Embryonic facial prominence (tissue), 1 donor: ENCODE measurements at regions not wholly inside any gene's neighbourhood (a gene's known extent, or its start where the extent isn't known, plus 50 kb on each side); places are given as distances from the start of the nearest gene placed in this dataset.

Experiments
- DNase-seq: peaks from one replicate; pipeline ENCODE4 v3.0.0-alpha.2; 2016; ENCODE audit errors: extremely low spot score

DNA sequence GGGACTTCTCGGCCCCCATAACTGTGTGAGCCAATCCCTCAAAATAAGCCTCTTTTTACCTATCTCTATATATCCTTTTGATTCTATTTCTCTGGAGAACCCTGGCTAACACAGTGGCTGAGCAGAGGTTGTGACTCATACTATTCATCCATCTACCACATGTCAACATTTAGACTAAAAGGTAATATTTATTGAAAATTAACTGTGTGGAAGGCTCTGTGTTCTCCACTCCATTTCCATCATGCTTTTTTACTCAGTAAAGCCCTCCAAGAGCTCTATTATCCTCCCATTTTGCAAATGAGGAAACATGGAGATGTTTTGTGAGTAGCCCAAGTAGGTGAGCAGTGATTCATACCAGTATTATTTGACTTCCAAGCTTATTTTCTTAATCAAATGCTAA lies 217.9 kb upstream of the DCBLD2 start:
- no peak for DNase-seq

GRCh38 chr3:99118381-99118780 lies 216.9 kb upstream of the DCBLD2 start:
- DNase-seq, result no peak

- DNase-seq, result no peak
Observed at GRCh38 chr3:99114565-99115291, 213.2 kb upstream of the DCBLD2 start.

- DNase-seq, result no peak
Observed at GRCh38 chr3:99111235-99111634, 209.7 kb upstream of the DCBLD2 start.

DNA sequence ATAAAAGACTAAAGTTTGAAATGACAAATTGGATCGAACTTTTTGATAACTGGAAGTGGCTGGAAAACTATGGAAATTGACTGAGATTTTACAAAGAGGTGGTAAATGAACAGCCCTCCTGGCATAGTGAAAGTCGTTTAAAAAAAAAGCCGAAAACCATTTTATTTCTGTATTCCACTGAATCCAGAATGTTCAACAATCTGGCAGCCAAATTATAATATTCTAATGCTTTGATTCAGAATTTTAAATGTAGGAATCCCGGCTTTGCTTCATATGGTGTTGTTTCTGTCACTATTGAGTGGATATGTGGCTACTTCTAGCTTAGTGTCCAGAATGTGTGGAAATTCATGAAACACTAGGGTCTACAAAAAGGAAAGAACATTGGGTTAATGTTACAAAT lies 208.9 kb upstream of the DCBLD2 start:
- no peak for DNase-seq

- no peak for DNase-seq
Observed at GRCh38 chr3:99108508-99108907, 207.0 kb upstream of the DCBLD2 start.

DNA sequence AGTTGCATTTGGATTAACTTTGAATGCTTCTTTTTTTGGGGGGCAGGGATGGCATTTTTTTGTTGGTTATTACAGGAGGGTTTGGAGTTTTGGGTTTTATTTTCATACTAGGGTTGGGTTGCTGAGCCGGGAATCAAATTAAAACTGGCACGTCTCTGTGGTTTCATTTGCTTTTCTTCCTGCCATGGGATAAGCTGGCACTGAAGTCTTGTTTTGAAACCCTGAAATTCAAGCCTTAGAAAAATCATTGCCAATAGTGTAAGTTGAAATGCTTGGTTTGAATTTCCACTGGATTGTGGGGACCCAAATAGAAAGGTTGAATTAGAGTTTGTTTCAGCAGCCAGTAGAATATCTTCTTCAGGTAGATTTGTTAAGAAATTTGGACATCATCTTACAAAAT lies 193.1 kb upstream of the DCBLD2 start:
- no peak for DNase-seq

DNA sequence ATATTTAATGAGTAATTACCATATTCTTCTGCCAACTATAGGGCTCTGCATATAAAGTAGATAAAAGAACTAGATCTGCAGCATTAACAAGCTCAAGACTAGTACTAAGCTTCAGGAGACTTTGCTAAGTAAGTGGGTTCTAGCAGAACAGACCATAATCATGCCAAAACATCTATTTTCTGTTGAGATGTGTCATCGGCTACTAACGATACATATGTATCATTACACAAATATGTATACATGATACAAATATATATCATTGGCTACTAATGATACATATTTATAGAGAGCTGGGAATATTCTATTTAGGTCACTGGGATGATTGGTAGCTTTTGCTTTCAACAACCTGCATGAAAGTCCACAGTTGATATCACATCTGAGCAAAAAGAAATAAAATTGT lies 185.8 kb upstream of the DCBLD2 start:
- no peak for DNase-seq

GRCh38 chr3:99084826-99085225 lies 183.3 kb upstream of the DCBLD2 start:
- no peak for DNase-seq

GRCh38 chr3:99084156-99084555 lies 182.7 kb upstream of the DCBLD2 start:
- no peak for DNase-seq

DNA sequence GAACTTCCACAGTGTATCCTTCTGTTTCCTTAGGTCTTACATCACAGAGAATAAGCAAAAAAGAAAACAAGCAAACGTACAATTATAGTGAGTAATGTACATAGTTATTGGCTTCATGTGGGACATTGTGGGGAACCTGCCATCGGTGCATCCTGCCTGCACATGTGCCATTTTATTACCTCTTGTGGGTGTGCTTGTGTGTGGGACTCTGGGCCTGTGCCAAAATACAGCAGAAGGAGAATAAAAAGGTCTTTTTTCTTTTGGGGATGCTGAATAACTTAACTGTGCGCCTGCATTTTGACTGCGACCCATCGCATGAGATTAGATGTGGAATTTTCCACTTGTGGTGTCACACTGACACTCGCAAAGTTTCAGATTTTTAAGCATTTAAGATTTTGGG lies 169.6 kb upstream of the DCBLD2 start:
- no peak for DNase-seq

DNA sequence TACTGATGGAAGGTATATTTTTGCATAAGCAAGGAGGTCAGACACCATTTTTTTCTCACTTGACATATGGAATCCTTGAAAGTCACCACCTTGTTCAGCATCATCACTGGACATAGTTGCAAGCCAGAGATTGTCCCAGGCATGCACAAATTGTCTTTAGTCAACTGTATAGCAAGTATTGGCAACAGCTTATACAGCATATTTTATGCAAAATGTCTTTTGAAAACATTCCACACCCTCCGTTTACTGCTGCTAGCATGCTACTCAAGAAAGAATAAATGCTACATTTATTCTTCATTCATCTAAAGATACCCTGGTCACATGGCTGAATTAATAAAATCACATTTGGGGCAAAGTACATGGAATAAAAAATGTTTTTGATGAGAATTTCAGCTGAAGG lies 168.5 kb upstream of the DCBLD2 start:
- DNase-seq, result no peak

GRCh38 chr3:99066863-99067262 lies 165.4 kb upstream of the DCBLD2 start:
- no peak for DNase-seq

DNA sequence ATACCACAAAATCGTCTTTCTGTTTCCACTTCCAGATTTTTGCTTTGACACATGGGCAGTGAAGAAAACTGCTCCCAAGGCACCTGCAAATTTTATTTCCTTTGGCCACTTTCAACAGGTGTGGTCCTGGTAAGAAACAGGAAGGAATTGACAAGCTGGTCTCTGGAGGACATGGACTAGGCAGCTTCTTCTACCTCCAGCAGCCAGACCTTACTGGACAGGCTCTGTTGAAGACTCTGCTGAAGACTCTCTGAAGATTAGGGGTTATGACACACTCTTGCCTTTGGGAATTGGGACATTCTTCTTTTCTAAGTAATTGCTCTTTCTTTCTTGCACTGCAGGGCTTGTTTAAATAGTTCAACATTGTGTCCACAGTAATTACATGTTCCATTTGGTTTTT lies 147.7 kb upstream of the DCBLD2 start:
- no peak for DNase-seq

DNA sequence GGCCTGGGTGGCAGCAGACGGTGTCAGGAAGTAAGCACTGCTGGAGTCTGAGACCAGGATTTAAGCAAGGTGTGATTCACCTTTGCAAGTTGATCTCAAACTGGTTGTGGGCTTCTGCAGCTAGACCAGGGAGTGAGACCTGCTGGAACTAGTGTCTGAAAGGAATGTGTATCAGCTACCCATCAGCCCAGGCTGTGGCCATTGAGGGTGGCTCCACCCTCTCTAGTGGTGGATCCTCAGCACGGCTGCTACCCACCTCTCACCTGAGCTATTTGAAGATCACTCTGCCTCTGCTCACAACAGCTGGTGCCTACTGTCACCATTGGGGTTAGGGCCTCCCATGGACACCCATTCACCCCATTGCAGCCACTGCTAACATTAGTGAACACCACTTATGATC lies 140.3 kb upstream of the DCBLD2 start:
- DNase-seq, result no peak

GRCh38 chr3:99031778-99032177 lies 130.3 kb upstream of the DCBLD2 start:
- no peak for DNase-seq

GRCh38 chr3:99023590-99024192 lies 122.2 kb upstream of the DCBLD2 start:
- DNase-seq, result peak; percentile 40

DNA sequence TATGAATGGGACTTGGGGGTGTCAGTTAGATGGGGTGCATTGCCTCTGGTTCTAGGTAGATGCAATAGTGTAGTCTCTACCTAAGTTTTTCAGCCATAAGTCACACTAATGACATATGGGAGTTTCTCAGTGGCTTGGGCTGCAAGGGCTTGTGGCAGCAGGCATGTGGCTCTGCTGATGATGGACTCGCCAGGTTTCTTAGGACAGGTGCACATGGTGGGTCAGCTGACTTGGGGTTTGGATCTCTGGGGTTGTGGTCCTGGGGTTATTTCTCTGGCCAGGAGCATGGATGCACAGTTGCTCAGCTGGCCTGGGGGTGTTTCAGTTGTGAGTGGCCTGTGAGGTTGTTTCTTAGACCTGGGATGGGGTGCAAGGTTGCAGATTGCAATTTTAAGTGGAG lies 120.0 kb upstream of the DCBLD2 start:
- DNase-seq, result no peak

DNA sequence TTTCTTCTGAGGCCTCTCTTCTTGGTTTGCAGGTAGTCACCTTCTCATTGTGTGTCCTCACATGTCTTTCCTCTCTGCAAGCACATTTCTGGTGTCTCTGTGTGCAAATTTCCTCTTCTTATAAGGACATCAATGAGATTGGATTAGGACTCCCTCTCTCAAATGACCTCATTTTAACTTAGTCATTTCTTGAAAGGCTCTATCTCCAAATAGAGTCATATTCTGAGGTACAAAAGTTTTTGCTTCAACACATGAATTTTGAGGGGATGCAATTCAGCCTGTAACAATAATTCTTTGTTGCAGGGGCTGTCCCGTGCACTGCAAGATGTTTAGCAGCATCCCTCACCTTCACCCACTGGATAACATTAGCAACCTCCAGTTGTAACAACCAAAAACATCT lies 115.0 kb upstream of the DCBLD2 start:
- no peak for DNase-seq

DNA sequence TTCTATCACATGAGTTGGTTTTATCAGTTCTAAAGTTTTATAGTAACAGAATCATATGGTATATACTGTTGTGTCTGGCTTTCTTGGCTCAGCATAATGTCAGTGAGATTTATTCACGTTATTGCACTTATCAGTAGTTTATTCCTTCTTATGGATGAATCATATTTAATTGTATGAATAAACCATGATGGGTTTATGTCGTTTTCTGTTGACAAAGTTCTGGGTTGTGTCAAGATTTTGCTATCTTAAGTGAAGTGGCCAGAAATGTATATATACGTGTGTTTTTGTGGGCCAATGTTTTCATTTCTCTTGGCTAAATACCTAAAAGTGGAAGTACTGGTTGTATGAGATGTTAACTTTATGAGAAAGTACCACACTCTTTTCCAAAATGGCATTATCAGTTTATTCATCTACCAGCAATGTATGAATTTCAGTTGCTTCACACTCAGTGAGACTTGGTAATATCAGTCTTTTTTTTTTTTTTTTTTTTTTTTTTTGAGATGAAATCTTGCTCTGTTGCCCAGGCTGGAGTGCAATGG lies 112.4 kb upstream of the DCBLD2 start:
- no peak for DNase-seq

DNA sequence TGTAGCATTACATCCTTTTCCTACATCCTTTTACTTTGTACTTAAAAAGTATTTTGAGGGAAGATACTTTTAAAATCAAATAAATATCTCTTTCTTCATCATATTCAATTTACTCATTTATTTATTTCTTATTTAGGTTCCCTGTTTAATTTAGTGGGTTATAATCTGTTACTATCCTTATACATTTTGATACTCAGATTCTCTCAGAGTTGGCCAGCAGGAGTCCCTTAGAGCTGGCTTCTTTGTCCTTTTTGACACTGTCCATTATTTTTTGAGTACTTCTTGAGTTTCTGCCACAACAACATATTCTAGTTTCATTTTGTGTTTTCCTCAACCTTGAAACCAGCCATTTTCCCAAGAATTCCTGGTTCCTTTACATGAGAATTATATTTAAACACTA lies 111.6 kb upstream of the DCBLD2 start:
- DNase-seq, result no peak

- DNase-seq, result no peak
Observed at GRCh38 chr3:99012051-99012450, 110.6 kb upstream of the DCBLD2 start.

- DNase-seq, result no peak
Observed at GRCh38 chr3:99009851-99010250, 108.4 kb upstream of the DCBLD2 start.

DNA sequence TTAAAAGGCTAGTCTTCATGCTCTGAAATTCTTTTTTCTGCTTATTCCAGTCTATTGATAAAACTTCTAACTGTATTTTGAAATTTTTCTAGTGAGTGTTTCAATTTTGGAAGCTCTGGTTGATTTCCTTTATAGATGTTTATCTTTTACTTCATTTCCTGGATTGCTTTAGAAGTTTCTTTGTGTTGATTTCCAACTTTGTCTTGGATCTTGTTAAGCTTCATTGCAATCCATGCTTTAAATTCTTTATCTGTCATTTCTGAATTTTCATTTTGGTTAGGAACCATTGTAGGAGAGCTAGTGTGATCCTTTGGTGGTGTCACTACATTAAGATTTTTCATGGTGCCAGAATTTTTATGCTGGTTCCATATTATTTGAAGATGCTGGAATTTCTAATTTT lies 105.2 kb upstream of the DCBLD2 start:
- DNase-seq, result no peak
